Lower lobe of right lung (tissue), 2 donors: ENCODE measurements at regions not wholly inside any gene's neighbourhood (a gene's known extent, or its start where the extent isn't known, plus 50 kb on each side); places are given as distances from the start of the nearest gene placed in this dataset.

Source experiments
- ATAC-seq, 2 donors: fragments of 200-7000 bp; cut with Tn5 transposase; one replicate each; pipeline ENCODE4 v1.9.1; 2020 to 2022; ENCODE audit warnings: mild to moderate bottlenecking in 2 of 2, moderate library complexity in 2 of 2
- DNase-seq: peaks from one replicate; pipeline ENCODE4 v3.0.0-alpha.2; 2020
- H3K27ac ChIP-seq: fragments of 200-600 bp; one replicate; pipeline ENCODE4 v1.8.0; 2022
- H3K27me3 ChIP-seq: fragments of 200-600 bp; one replicate; pipeline ENCODE4 v1.8.0; 2022; ENCODE audit warnings: low read depth
- H3K36me3 ChIP-seq: fragments of 200-600 bp; one replicate; pipeline ENCODE4 v1.8.0; 2022; ENCODE audit warnings: mild to moderate bottlenecking
- H3K4me1 ChIP-seq: fragments of 200-600 bp; one replicate; pipeline ENCODE4 v1.8.0; 2022
- H3K4me3 ChIP-seq: fragments of 200-600 bp; one replicate; pipeline ENCODE4 v1.8.0; 2022; ENCODE audit warnings: mild to moderate bottlenecking
- H3K9me3 ChIP-seq: fragments of 200-600 bp; one replicate; pipeline ENCODE4 v1.8.0; 2022
- CTCF ChIP-seq: fragments of 200-600 bp; IDR thresholded peaks from one replicate; pipeline ENCODE4 v1.8.0; 2022; ENCODE audit warnings: antibody characterized with exemption, mild to moderate bottlenecking
- intact Hi-C: fragments of 100-400 bp; cut with DNase I; formaldehyde crosslinking; loops from one replicate; pipeline ENCODE4 v1.11.0; 2022
- donor health status: DM: no; HTN: yes; CAD: no; lungs with severe emphysema.

GRCh38 chrX:69110116-69110530 lies 55.1 kb downstream of the PJA1 start:
- H3K4me1 ChIP-seq, result peaks cover 9% of the 10 kb centered on the region
- H3K4me3 ChIP-seq, result no peak overlapping the region
- no peak for TF ChIP-seq CTCF
- no peak overlapping the region for H3K27ac ChIP-seq
- ATAC-seq, result no peak
- no peak for DNase-seq
- no peaks in the 10 kb centered on the region for H3K9me3 ChIP-seq
- H3K36me3 ChIP-seq, result no peaks in the 10 kb centered on the region
- intact Hi-C loops, result no loop called here
- H3K27me3 ChIP-seq, result no peaks in the 10 kb centered on the region

DNA sequence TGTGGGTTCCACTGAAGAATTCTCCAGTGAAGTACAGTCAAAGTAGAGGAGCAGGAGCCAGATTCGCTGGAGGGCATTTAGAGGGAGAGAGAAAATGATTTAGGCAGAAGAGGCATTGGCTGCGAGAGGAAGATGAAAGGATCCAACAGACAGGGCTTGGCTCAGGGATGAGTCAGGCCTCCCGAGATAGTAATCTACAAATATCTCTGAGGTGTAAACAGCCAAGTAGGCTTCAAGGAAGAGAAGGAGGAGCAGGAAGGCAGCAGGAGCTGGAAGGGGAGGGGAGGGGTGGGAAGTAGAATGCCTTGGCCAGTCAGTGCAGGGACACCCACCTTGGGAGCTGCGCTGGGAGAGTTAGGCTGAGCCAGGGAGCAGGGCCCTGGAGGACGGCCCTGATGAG lies 55.5 kb downstream of the PJA1 start:
- H3K9me3 ChIP-seq, result no peaks in the 10 kb centered on the region
- DNase-seq (no peak), ATAC-seq (no peak)
- peaks cover 9% of the 10 kb centered on the region for H3K4me1 ChIP-seq
- intact Hi-C loops, result no loop called here
- no peaks in the 10 kb centered on the region for H3K36me3 ChIP-seq
- no peaks in the 10 kb centered on the region for H3K27me3 ChIP-seq
- H3K27ac ChIP-seq, result no peak overlapping the region
- no peak overlapping the region for H3K4me3 ChIP-seq
- no peak for TF ChIP-seq CTCF

- TF ChIP-seq CTCF, result no peak
- intact Hi-C loops, result no loop called here
- Histone ChIP-seq H3K27ac (no peak overlapping the region), H3K27me3 (no peaks in the 10 kb centered on the region), H3K4me1 (peaks cover 9% of the 10 kb centered on the region), H3K4me3 (no peak overlapping the region), H3K36me3 (no peaks in the 10 kb centered on the region), H3K9me3 (no peaks in the 10 kb centered on the region)
- ATAC-seq (no peak), DNase-seq (no peak)
Observed at GRCh38 chrX:69109036-69109663, 56.1 kb downstream of the PJA1 start.

GRCh38 chrX:69107747-69108401 lies 57.4 kb downstream of the PJA1 start:
- Histone ChIP-seq H3K4me1 (peaks cover 9% of the 10 kb centered on the region), H3K27me3 (no peaks in the 10 kb centered on the region), H3K36me3 (no peaks in the 10 kb centered on the region), H3K27ac (no peak overlapping the region), H3K9me3 (no peaks in the 10 kb centered on the region), H3K4me3 (no peak overlapping the region)
- no peak for TF ChIP-seq CTCF
- DNase-seq (no peak), ATAC-seq (no peak)
- intact Hi-C loops, result no loop called here

DNA sequence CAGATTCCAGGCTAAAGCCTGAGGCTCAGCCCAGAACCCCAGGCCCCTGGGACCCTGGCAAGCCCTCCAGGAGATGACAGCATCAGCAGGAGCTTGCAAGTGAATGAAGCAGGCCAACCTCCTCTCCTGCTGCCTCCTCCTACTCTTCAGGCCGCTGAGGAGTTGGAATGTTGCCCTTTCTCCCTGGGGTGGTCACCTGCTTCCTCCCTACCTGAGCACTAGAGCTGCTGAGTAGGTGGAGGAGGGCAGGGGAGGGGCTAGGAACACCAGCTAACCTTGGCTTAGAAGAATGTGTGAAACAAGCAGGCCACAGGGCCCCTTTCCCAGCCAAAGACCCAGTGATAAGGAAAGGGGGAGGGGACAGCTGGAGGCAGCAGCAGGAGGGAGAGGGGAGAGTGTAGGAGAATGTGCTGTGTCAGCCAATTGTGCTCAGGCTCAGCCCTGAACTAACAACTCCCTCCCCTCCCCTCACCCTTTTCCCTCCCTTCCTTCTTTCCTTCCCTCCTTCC lies 58.0 kb downstream of the PJA1 start:
- Histone ChIP-seq H3K4me1 (peaks cover 9% of the 10 kb centered on the region), H3K9me3 (no peaks in the 10 kb centered on the region), H3K27me3 (no peaks in the 10 kb centered on the region), H3K27ac (no peak overlapping the region), H3K4me3 (no peak overlapping the region), H3K36me3 (no peaks in the 10 kb centered on the region)
- DNase-seq (no peak), ATAC-seq (peak; percentile 22 to 29)
- intact Hi-C loops, result no loop called here
- TF ChIP-seq CTCF, result no peak
